Body of pancreas (tissue), 4 donors: ENCODE measurements at regions not wholly inside any gene's neighbourhood (a gene's known extent, or its start where the extent isn't known, plus 50 kb on each side); places are given as distances from the start of the nearest gene placed in this dataset.

Experiments
- POLR2A ChIP-seq, 3 donors: fragments of 450-650 bp; IDR thresholded peaks; one replicate each; pipeline ENCODE4 v1.6.1; 2016; ENCODE audit warnings: antibody characterized with exemption in 3 of 3, mild to moderate bottlenecking in 2 of 3
- TF ChIP-seq, protein P1 (sequence below), 7 experiments: fragments of 450-650 bp in 4 of 7; fragments of 200-600 bp in 3 of 7; sonication (generic) in 3 of 7; IDR thresholded peaks; one replicate each; pipeline ENCODE4 v1.5.1; 2016 to 2019; ENCODE audit warnings: antibody characterized with exemption in 7 of 7

GRCh38 chr5:97365918-97366317 lies 182.9 kb upstream of the RIOK2 start:
- TF ChIP-seq, protein P1, sequence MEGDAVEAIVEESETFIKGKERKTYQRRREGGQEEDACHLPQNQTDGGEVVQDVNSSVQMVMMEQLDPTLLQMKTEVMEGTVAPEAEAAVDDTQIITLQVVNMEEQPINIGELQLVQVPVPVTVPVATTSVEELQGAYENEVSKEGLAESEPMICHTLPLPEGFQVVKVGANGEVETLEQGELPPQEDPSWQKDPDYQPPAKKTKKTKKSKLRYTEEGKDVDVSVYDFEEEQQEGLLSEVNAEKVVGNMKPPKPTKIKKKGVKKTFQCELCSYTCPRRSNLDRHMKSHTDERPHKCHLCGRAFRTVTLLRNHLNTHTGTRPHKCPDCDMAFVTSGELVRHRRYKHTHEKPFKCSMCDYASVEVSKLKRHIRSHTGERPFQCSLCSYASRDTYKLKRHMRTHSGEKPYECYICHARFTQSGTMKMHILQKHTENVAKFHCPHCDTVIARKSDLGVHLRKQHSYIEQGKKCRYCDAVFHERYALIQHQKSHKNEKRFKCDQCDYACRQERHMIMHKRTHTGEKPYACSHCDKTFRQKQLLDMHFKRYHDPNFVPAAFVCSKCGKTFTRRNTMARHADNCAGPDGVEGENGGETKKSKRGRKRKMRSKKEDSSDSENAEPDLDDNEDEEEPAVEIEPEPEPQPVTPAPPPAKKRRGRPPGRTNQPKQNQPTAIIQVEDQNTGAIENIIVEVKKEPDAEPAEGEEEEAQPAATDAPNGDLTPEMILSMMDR (IDR thresholded peaks at IDR 0.05): no peak
- TF ChIP-seq POLR2A (IDR thresholded peaks at IDR 0.05): no peak
